Progenitor cell of endocrine pancreas (in vitro differentiated cells): ENCODE measurements at regions not wholly inside any gene's neighbourhood (a gene's known extent, or its start where the extent isn't known, plus 50 kb on each side); places are given as distances from the start of the nearest gene placed in this dataset.

Experiments used
- DNase-seq: peaks from one replicate; pipeline ENCODE4 v3.0.0; 2021; ENCODE audit warnings: low spot score; ENCODE audit not compliant: unreplicated experiment
- H3K27ac Mint-ChIP-seq: 2 replicates; pipeline ENCODE4 v1.8.0; 2021; ENCODE audit warnings: mild to moderate bottlenecking, moderate library complexity, mixed read lengths
- H3K27me3 Mint-ChIP-seq: 2 replicates; pipeline ENCODE4 v1.8.0; 2021; ENCODE audit warnings: mixed read lengths
- H3K36me3 Mint-ChIP-seq: 2 replicates; pipeline ENCODE4 v1.8.0; 2022; ENCODE audit warnings: mixed read lengths; ENCODE audit not compliant: insufficient read depth
- H3K4me1 Mint-ChIP-seq: 2 replicates; pipeline ENCODE4 v1.8.0; 2021; ENCODE audit warnings: low read depth, mixed read lengths
- H3K4me3 Mint-ChIP-seq: 2 replicates; pipeline ENCODE4 v1.8.0; 2021; ENCODE audit warnings: low read depth, mild to moderate bottlenecking, moderate library complexity, mixed read lengths
- H3K9me3 Mint-ChIP-seq: 2 replicates; pipeline ENCODE4 v1.8.0; 2021; ENCODE audit warnings: low read depth, mixed read lengths
- CTCF ChIP-seq: fragments of 200-600 bp; sonication (generic); IDR thresholded peaks from one replicate; pipeline ENCODE4 v1.5.0; 2021; ENCODE audit warnings: antibody characterized with exemption, mild to moderate bottlenecking; ENCODE audit not compliant: unreplicated experiment

- no peak overlapping the region for H3K4me3 Mint-ChIP-seq
- no peak for DNase-seq
- peaks cover 3% of the 10 kb centered on the region for H3K4me1 Mint-ChIP-seq
- no peak for TF ChIP-seq CTCF
- peaks cover 12% of the 10 kb centered on the region for H3K9me3 Mint-ChIP-seq
- H3K27ac Mint-ChIP-seq = no peak overlapping the region
- H3K36me3 Mint-ChIP-seq = no peaks in the 10 kb centered on the region
- no peaks in the 10 kb centered on the region for H3K27me3 Mint-ChIP-seq
Observed at GRCh38 chrX:10795721-10796120, 175.3 kb upstream of the MID1 start.

- DNase-seq = no peak
- no peak overlapping the region for H3K27ac Mint-ChIP-seq
- H3K9me3 Mint-ChIP-seq = peaks cover 16% of the 10 kb centered on the region
- H3K36me3 Mint-ChIP-seq = peaks cover 3% of the 10 kb centered on the region
- no peak overlapping the region for H3K4me3 Mint-ChIP-seq
- H3K4me1 Mint-ChIP-seq = peaks cover 3% of the 10 kb centered on the region
- H3K27me3 Mint-ChIP-seq = no peaks in the 10 kb centered on the region
- no peak for TF ChIP-seq CTCF
Observed at GRCh38 chrX:10797466-10797865, 177.1 kb upstream of the MID1 start.

GRCh38 chrX:10798041-10798440, 177.7 kb upstream of the MID1 start:
- Mint-ChIP-seq H3K9me3 (peaks cover 16% of the 10 kb centered on the region), H3K27ac (no peak overlapping the region), H3K36me3 (peaks cover 3% of the 10 kb centered on the region), H3K4me3 (no peak overlapping the region), H3K4me1 (peaks cover 3% of the 10 kb centered on the region), H3K27me3 (no peaks in the 10 kb centered on the region)
- DNase-seq = no peak
- TF ChIP-seq CTCF = no peak

- peaks cover 6% of the 10 kb centered on the region for H3K36me3 Mint-ChIP-seq
- H3K4me1 Mint-ChIP-seq = peaks cover 1% of the 10 kb centered on the region
- no peak overlapping the region for H3K4me3 Mint-ChIP-seq
- no peak overlapping the region for H3K27ac Mint-ChIP-seq
- H3K9me3 Mint-ChIP-seq = peaks cover 22% of the 10 kb centered on the region
- H3K27me3 Mint-ChIP-seq = no peaks in the 10 kb centered on the region
- no peak for TF ChIP-seq CTCF
- no peak for DNase-seq
Observed at GRCh38 chrX:10800796-10801195, 180.4 kb upstream of the MID1 start.

- Mint-ChIP-seq H3K4me3 (no peak overlapping the region), H3K9me3 (peaks cover 21% of the 10 kb centered on the region), H3K27me3 (no peaks in the 10 kb centered on the region), H3K36me3 (peaks cover 12% of the 10 kb centered on the region), H3K4me1 (no peaks in the 10 kb centered on the region), H3K27ac (no peak overlapping the region)
- TF ChIP-seq CTCF = no peak
- no peak for DNase-seq
Observed at GRCh38 chrX:10811111-10811510, 190.7 kb upstream of the MID1 start.

GRCh38 chrX:10813761-10814160, 193.4 kb upstream of the MID1 start:
- Mint-ChIP-seq H3K36me3 (peaks cover 5% of the 10 kb centered on the region), H3K4me1 (peaks cover 1% of the 10 kb centered on the region), H3K9me3 (peaks cover 12% of the 10 kb centered on the region), H3K4me3 (no peak overlapping the region), H3K27me3 (no peaks in the 10 kb centered on the region), H3K27ac (no peak overlapping the region)
- TF ChIP-seq CTCF = no peak
- DNase-seq = no peak
